NCI-H526 treated with DMSO at 0.1 percent for 48 hours (cell line): ENCODE measurements at regions not wholly inside any gene's neighbourhood (a gene's known extent, or its start where the extent isn't known, plus 50 kb on each side); places are given as distances from the start of the nearest gene placed in this dataset.
"Not testable (repeated sequence)": the region's sequence is repeated elsewhere in the genome, so short reads cannot be mapped to it uniquely, and the experiment has no call there.

Experiments
- DNase-seq: peaks from one replicate; lab custom pipeline; 2025; lab: John Stamatoyannopoulos, UW

GRCh38 chr15:81899730-81900129, 146.1 kb downstream of the MEX3B start:
- DNase-seq = no peak

GRCh38 chr15:81899024-81899423, 146.8 kb downstream of the MEX3B start:
- no peak for DNase-seq

GRCh38 chr15:81897057-81897677, 148.7 kb downstream of the MEX3B start:
- no peak for DNase-seq

GRCh38 chr15:81896356-81896755, 149.5 kb downstream of the MEX3B start:
- DNase-seq = no peak

- no peak for DNase-seq
Measured at GRCh38 chr15:81895723-81896122, 150.1 kb downstream of the MEX3B start.

GRCh38 chr15:81894061-81894460, 151.8 kb downstream of the MEX3B start:
- no peak for DNase-seq

- no peak for DNase-seq
Measured at GRCh38 chr15:81893182-81893835, 152.5 kb downstream of the MEX3B start.

- DNase-seq = no peak
Measured at GRCh38 chr15:81890496-81890895, 155.3 kb downstream of the MEX3B start.

GRCh38 chr15:81889485-81889881, 156.3 kb downstream of the MEX3B start:
- no peak for DNase-seq

GRCh38 chr15:81888748-81889484, 156.9 kb downstream of the MEX3B start:
- DNase-seq = no peak

GRCh38 chr15:81887912-81888311, 157.9 kb downstream of the MEX3B start:
- DNase-seq = no peak

- DNase-seq = not testable (repeated sequence)
Measured at GRCh38 chr15:81887188-81887587, 158.6 kb downstream of the MEX3B start.

GRCh38 chr15:81886591-81886990, 159.2 kb downstream of the MEX3B start:
- DNase-seq = no peak

- DNase-seq = no peak
Measured at GRCh38 chr15:81886080-81886479, 159.7 kb downstream of the MEX3B start.

- DNase-seq = no peak
Measured at GRCh38 chr15:81885135-81885534, 160.7 kb downstream of the MEX3B start.

- DNase-seq = no peak
Measured at GRCh38 chr15:81882504-81882903, 163.3 kb downstream of the MEX3B start.

- DNase-seq = no peak
Measured at GRCh38 chr15:81880833-81881232, 165.0 kb downstream of the MEX3B start.

GRCh38 chr15:81880314-81880713, 165.5 kb downstream of the MEX3B start:
- no peak for DNase-seq

- not testable (repeated sequence) for DNase-seq
Measured at GRCh38 chr15:81875717-81876116, 170.1 kb downstream of the MEX3B start.

- DNase-seq = not testable (repeated sequence)
Measured at GRCh38 chr15:81870746-81871106, 175.1 kb downstream of the MEX3B start.

- DNase-seq = not testable (repeated sequence)
Measured at GRCh38 chr15:81870062-81870745, 175.6 kb downstream of the MEX3B start.

GRCh38 chr15:81869161-81869954, 176.5 kb downstream of the MEX3B start:
- no peak for DNase-seq
